ENCODE measurements at regions not wholly inside any gene's neighbourhood (a gene's known extent, or its start where the extent isn't known, plus 50 kb on each side); places are given as distances from the start of the nearest gene placed in this dataset.
"Not testable (repeated sequence)": the region's sequence is repeated elsewhere in the genome, so short reads cannot be mapped to it uniquely, and the experiment has no call there.

DNA sequence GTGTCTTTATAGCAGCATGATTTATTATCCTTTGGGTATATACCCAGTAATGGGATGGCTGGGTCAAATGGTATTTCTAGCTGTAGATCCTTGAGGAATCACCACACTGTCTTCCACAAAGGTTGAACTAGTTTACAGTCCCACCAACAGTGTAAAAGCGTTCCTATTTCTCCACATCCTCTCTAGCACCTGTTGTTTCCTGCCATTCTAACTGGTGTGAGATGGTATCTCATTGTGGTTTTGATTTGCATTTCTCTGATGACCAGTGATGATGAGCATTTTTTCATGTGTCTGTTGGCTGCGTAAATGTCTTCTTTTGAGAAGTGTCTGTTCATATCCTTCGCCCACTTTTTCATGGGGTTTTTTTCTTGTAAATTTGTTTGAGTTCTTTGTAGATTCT is 66.5 kb upstream of the SLCO2A1 start:
- not testable (repeated sequence) for TF ChIP-seq CTCF (IDR thresholded peaks at IDR 0.05); POLR2AphosphoS5 (IDR thresholded peaks at IDR 0.05; ENCODE audit: insufficient read depth in 1 of 2, low read depth in 1 of 2)

Measured in vagina (tissue), 2 donors.